SU-DHL-6 (cell line): ENCODE measurements at regions not wholly inside any gene's neighbourhood (a gene's known extent, or its start where the extent isn't known, plus 50 kb on each side); places are given as distances from the start of the nearest gene placed in this dataset.

Experiments
- H2AFZ ChIP-seq: fragments of 200-600 bp; sonication (generic); 2 replicates; pipeline ENCODE4 v1.6.1; 2014; ENCODE audit warnings: low read depth, mild to moderate bottlenecking, moderate library complexity, mixed read lengths, antibody characterized with exemption, low read length; ENCODE audit not compliant: severe bottlenecking
- H3F3A ChIP-seq: fragments of 200-600 bp; shearing (Covaris generic); 2 replicates; pipeline ENCODE4 v1.6.0; 2016; ENCODE audit warnings: antibody characterized with exemption, mild to moderate bottlenecking; ENCODE audit not compliant: insufficient read depth
- H3K27ac ChIP-seq: fragments of 200-600 bp; sonication (generic); 2 replicates; pipeline ENCODE4 v1.5.1; 2016; ENCODE audit warnings: low read depth, mild to moderate bottlenecking, low read length, moderate library complexity, mixed read lengths
- H3K27me3 ChIP-seq: fragments of 200-600 bp; sonication (generic), shearing (Covaris generic); 2 replicates; pipeline ENCODE4 v1.6.0; 2014; ENCODE audit warnings: mild to moderate bottlenecking, low read length
- H3K36me3 ChIP-seq: fragments of 200-600 bp; sonication (generic); 2 replicates; pipeline ENCODE4 v1.6.1; 2014; ENCODE audit warnings: mild to moderate bottlenecking, low read length, mixed read lengths
- H3K4me2 ChIP-seq: fragments of 300-600, 200-600 bp; shearing (Covaris generic), sonication (generic); 2 replicates; pipeline ENCODE4 v1.6.0; 2014; ENCODE audit warnings: low read length, low read depth, mild to moderate bottlenecking; ENCODE audit not compliant: poor library complexity, severe bottlenecking
- H3K4me3 ChIP-seq: fragments of 200-600 bp; sonication (generic); 2 replicates; pipeline ENCODE4 v1.5.1; 2014; ENCODE audit warnings: antibody characterized with exemption, low read length, mild to moderate bottlenecking, mixed read lengths; ENCODE audit not compliant: insufficient read depth, poor library complexity, severe bottlenecking
- H3K79me2 ChIP-seq: fragments of 200-600 bp; sonication (generic); 2 replicates; pipeline ENCODE4 v1.6.1; 2014; ENCODE audit warnings: mild to moderate bottlenecking, low read length, moderate library complexity; ENCODE audit not compliant: insufficient read depth
- H3K9ac ChIP-seq: fragments of 200-600 bp; sonication (generic); 2 replicates; pipeline ENCODE4 v1.7.0; 2014; ENCODE audit warnings: mild to moderate bottlenecking, low read length
- H3K9me2 ChIP-seq: fragments of 200-600 bp; sonication (generic); replicated peaks from 2 replicates; pipeline ENCODE4 v1.6.1; 2014; ENCODE audit warnings: low read length; ENCODE audit not compliant: insufficient read depth
- H3K9me3 ChIP-seq: fragments of 200-600 bp; sonication (generic); 2 replicates; pipeline ENCODE4 v1.6.1; 2014; ENCODE audit warnings: low read length, mixed read lengths; ENCODE audit not compliant: insufficient read depth
- H4K20me1 ChIP-seq: fragments of 200-600 bp; sonication (generic); 2 replicates; pipeline ENCODE4 v1.6.1; 2014; ENCODE audit warnings: low read depth, mild to moderate bottlenecking, antibody characterized with exemption, low read length, moderate library complexity, mixed read lengths
- CTCF ChIP-seq: fragments of 200-600 bp; sonication (generic); IDR thresholded peaks from one replicate; pipeline ENCODE4 v1.5.1; 2017; ENCODE audit warnings: antibody characterized with exemption, mild to moderate bottlenecking, low read length, moderate library complexity; ENCODE audit not compliant: insufficient read depth, poor library complexity, severe bottlenecking
- EZH2phosphoT487 ChIP-seq: fragments of 200-600 bp; sonication (generic), shearing (Covaris generic); conservative IDR thresholded peaks from 2 replicates; pipeline ENCODE4 v1.6.1; 2018; ENCODE audit warnings: mild to moderate bottlenecking, antibody characterized with exemption, low read length, moderate library complexity, mixed read lengths

GRCh38 chr4:32340591-32340990 is 1620.4 kb downstream of the PCDH7 start:
- Histone ChIP-seq H3K36me3 (no peaks in the 10 kb centered on the region), H3K9me2 (no peaks in the 10 kb centered on the region), H3K79me2 (no peaks in the 10 kb centered on the region), H3K27ac (no peak overlapping the region), H3K4me2 (no peak overlapping the region), H3F3A (no peaks in the 10 kb centered on the region), H3K27me3 (no peaks in the 10 kb centered on the region), H3K4me3 (no peak overlapping the region), H2AFZ (peak overlapping the region; percentile 64), H4K20me1 (no peaks in the 10 kb centered on the region), H3K9me3 (no peaks in the 10 kb centered on the region; the same call in 1 of the 2 replicates), H3K9ac (no peak overlapping the region)
- no peak for TF ChIP-seq EZH2phosphoT487
- no peak for TF ChIP-seq CTCF

GRCh38 chr4:32341342-32341741 is 1621.2 kb downstream of the PCDH7 start:
- H4K20me1 ChIP-seq, result no peaks in the 10 kb centered on the region
- no peak overlapping the region for H3K4me2 ChIP-seq
- no peak overlapping the region for H3K27ac ChIP-seq
- no peaks in the 10 kb centered on the region for H3K9me2 ChIP-seq
- H3K9me3 ChIP-seq, result peaks cover 3% of the 10 kb centered on the region; the same call in 1 of the 2 replicates
- H3K4me3 ChIP-seq, result no peak overlapping the region
- no peak for TF ChIP-seq EZH2phosphoT487
- TF ChIP-seq CTCF, result no peak
- no peaks in the 10 kb centered on the region for H3F3A ChIP-seq
- no peak overlapping the region for H3K9ac ChIP-seq
- H2AFZ ChIP-seq, result peak overlapping the region; percentile 64
- H3K27me3 ChIP-seq, result no peaks in the 10 kb centered on the region
- H3K79me2 ChIP-seq, result no peaks in the 10 kb centered on the region
- H3K36me3 ChIP-seq, result no peaks in the 10 kb centered on the region

GRCh38 chr4:32342054-32342453 is 1621.9 kb downstream of the PCDH7 start:
- H2AFZ ChIP-seq, result peak overlapping the region; percentile 64
- no peaks in the 10 kb centered on the region for H3K9me2 ChIP-seq
- no peak for TF ChIP-seq EZH2phosphoT487
- TF ChIP-seq CTCF, result no peak
- H4K20me1 ChIP-seq, result no peaks in the 10 kb centered on the region
- H3K9me3 ChIP-seq, result peaks cover 4% of the 10 kb centered on the region; the same call in 1 of the 2 replicates
- H3K9ac ChIP-seq, result no peak overlapping the region
- H3K79me2 ChIP-seq, result no peaks in the 10 kb centered on the region
- H3K27me3 ChIP-seq, result no peaks in the 10 kb centered on the region
- H3K27ac ChIP-seq, result no peak overlapping the region
- no peak overlapping the region for H3K4me2 ChIP-seq
- no peaks in the 10 kb centered on the region for H3F3A ChIP-seq
- H3K4me3 ChIP-seq, result no peak overlapping the region
- H3K36me3 ChIP-seq, result no peaks in the 10 kb centered on the region
